NCI-H1105 treated with DMSO at 0.1 percent for 48 hours (cell line): ENCODE measurements at regions not wholly inside any gene's neighbourhood (a gene's known extent, or its start where the extent isn't known, plus 50 kb on each side); places are given as distances from the start of the nearest gene placed in this dataset.
"Not testable (repeated sequence)": the region's sequence is repeated elsewhere in the genome, so short reads cannot be mapped to it uniquely, and the experiment has no call there.

ENCODE experiments used
- DNase-seq: peaks from one replicate; lab custom pipeline; 2025; lab: John Stamatoyannopoulos, UW

DNA sequence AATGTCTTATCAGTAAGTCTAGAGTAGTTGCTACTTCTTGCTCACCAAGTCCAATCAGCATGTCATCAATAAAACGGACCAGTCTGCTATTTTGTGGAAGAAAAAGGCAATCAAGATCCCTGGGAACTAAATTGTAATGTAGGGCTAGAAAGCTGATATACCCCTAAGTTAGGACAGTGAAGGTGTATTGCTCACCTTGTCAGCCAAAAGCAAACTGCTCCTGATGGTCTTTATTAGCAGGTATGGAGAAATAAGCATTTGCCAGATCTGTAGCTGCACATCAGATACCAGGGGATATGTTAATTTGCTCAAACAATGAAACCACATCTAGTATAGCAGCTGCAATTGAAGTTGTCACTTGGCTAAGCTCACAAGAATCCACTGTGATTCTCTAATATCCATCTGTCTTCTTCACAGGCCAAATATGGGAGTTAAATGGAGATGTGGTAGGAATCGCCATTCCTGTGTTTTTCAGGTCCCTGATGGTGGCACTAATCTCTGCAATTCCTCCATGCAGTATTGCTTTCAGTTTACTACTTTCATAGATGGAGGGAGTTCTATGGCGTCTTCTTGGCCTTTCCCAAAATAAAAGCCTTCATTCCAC is 75.0 kb downstream of the TMEM237 start:
- no peak for DNase-seq

DNA sequence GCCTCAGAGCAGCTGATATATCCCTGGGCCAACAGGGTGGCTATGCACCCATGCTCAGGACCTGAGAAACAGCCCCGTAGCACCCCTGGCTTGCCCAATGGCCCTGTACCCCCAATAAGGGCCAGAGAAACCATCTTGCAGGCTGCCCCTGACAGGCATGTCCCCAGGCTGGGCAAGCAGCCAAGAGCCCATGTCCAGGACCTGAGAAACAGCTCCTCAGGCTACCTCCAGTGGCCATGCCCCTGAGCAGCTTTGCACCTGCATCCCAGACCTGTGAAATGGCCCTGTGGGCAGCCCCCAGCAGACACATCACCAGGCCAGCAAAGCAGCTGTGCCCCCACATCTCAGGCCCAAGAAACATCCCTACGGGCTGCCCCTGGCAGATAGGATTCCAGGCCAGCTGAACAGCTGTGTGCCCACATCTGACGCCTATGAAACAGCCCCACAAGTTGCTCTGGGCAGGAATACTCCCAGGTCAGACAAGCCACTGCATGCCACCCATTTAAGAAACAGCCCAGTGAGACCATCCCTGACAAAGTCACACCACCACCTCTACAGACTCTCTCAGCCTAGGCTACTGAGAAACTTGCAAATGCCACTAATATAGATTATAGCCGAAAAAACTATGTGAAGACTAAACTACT is 84.1 kb downstream of the TMEM237 start:
- no peak for DNase-seq

DNA sequence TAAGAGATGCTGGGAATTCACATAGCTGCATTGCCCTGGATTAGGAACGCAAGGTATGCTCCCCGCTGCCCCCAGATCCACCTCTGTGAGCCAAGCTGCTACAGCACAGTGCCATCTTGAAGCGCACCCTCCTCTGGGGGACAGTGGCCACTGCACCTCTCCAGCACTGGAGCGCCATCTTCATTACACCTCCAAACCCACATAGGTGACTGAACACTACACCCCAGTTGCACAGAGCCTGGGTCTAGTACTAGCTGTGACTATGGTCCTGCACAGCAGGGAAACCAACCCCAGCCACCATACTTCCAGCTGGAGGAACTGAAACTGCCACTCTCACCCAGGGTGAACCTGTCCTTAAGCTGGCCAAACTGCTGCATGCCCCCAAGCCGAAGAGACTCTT is 84.6 kb downstream of the TMEM237 start:
- no peak for DNase-seq

DNA sequence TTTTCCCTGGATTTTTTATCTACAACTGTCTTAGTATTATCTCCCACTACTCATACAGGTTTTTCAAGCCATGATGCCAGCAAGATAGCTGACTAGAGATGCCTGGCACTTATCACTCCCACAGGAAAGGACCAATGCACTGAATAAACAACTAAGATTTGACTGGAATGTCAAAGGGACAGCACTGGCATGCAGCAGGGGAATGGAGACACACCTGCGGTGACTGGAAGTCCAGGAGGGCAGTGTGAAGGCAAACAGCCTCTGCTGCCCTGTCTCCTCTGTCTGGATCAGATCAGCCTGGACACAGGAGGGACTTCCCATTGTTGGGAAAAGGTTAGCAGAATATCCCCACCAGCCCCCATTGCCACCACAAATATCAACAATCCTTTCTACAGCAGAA is 85.1 kb downstream of the TMEM237 start:
- no peak for DNase-seq

DNA sequence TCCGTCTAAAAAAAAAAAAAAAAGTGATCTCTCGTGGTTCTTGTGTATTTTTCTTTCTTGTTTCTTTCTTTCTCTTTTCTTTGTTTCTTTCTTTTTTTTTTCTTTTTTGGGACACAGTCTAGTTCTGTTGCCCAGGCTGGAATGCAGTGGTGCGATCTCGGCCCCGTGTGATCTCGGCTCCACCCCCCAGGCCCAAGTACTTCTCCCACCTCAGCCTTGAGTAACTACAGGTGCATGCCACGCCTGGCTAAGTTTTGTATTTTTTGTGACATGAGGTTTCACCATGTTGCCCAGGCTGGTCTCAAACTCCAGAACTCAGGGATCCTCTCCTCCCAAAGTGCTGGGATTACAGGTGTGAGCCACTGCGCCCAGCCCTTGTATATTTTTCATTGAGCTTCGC is 91.4 kb downstream of the TMEM237 start:
- no peak for DNase-seq

DNA sequence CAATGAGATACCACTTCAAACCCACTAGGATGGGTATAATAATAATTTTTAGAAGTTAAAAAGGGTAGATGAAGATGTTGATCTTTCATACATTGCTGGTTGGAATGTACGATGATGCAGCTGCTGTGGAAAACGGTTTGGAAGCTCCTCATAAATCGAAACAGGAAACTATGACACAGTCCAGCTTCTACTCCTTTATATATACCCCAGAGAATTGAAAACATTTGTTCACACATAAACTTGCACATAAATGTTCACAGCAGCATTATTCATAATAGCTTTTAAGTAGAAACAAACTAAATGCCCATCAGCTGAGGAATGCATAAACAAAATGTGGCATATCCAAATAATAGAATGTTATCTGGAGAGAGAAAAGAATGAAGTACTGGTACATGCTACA is 95.0 kb downstream of the STRADB start:
- DNase-seq, result no peak

DNA sequence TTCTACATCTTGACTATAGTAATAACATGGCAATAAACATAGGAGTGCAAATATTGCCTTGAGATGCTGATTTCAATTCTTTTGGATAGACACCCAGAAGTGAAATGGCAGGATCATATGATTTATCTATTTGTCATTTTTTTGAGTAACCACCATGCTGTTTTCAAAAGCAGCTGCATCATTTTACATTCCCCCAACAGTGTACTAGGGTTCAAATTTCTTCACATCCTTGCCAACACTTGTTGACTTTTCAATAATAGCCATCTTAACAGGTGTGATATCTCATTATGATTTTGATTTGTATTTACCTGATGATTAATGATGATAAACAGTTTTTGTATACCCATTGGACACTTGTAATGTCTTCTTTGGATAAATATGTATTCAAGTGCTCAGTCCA is 90.8 kb downstream of the STRADB start:
- DNase-seq, result peak; percentile 13

DNA sequence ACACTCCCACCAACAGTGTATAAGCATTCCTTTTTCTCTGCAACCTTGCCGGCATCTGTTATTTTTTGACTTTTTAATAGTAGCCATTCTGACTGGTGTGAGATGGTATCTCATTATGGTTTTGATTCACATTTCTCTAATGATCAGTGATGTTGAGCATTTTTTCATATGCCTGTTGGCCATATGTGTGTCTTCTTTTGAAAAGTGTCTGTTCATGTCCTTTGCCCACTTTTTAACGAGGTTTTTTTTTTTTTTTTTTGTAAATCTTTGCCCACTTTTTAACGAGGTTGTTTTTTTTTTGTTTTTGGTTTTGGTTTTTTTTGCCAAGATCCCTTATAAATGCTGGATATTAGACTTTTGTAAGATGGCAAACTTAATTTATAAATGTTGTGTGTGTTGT is 87.7 kb downstream of the STRADB start:
- DNase-seq, result not testable (repeated sequence)

DNA sequence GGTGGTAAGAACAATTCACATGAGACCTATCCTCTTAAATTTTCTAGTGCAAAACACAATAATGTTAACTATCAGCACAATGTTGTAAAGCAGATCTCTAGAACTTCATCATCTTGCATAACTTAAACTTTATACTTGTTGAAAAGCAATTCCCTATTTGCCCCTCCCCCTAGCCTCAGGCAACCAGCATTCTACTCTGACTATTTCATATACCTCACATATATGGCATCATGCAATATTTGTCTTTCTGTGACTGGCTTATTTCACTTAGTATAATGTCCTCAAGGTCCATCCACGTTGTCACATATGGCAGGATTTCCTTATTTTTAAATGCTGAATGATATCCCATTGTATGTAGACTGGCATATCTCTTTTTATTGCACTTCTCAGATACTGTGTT is 86.5 kb downstream of the STRADB start:
- no peak for DNase-seq

DNA sequence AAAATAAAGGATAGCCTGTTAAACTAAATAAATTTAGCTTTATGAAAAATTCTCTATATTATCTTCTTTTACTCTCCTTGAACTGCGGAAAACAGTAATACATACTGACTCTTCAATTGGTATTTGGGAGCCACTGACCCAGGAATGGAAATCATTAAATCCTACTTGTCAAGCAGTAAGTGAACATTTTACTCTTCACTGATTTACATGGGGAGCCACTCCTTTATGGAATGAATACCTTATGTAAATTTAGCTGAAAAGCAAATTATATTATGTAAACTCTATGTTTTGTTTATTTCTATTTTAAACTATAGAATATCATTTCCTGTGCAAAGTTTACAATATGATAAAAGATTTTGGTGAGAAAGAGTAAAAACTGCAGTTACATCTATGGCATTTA is 85.2 kb downstream of the STRADB start:
- no peak for DNase-seq

DNA sequence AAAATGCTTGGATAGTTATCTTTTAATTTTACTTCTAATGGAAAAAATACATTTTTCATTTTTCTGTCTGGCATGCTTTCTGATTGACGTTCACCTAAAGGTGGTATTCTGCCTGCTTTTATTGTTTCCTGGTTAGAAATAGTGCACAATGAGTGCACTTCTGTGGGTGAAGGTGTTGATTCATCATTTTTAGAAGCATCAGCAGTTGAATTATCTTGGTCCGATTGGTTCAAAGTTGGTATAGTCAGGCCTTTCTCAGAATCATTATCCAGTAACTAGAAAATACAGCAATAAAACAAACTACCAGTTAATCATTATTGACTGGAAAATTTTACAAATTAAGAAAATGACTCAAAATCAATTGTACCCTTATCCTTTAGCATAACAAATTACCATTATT is 84.5 kb downstream of the STRADB start:
- DNase-seq, result no peak

DNA sequence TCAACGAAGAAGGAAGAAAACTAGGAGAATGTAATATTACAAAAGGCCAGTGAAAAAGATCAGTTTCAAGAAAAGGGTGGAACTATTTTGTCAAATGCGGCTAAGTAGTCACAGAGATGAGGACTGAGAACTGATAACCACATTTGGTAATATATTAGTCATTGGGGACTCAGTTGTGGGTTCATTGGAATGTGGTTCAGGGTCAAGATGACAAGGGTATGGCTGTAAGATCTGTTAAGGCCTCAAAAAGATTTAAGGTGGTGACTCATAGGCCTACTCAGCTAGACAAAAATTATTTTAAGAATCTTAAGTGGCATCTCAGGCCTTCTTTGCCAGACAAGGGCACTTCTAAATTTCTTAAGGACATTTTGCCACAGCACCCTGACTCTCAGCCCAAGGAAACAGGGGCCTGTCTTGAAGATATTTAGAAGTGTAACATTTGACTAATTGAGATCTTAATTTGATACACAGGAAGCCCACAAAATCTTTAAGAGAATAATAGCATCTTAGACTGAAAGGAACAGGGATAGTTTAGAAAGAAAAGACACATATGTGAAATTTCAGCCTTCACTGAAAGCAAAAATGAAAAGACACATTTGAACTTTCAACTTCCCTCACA is 81.3 kb downstream of the STRADB start:
- no peak for DNase-seq
